ENCODE measurements at regions not wholly inside any gene's neighbourhood (a gene's known extent, or its start where the extent isn't known, plus 50 kb on each side); places are given as distances from the start of the nearest gene placed in this dataset.
"Not testable (repeated sequence)": the region's sequence is repeated elsewhere in the genome, so short reads cannot be mapped to it uniquely, and the experiment has no call there.

DNA sequence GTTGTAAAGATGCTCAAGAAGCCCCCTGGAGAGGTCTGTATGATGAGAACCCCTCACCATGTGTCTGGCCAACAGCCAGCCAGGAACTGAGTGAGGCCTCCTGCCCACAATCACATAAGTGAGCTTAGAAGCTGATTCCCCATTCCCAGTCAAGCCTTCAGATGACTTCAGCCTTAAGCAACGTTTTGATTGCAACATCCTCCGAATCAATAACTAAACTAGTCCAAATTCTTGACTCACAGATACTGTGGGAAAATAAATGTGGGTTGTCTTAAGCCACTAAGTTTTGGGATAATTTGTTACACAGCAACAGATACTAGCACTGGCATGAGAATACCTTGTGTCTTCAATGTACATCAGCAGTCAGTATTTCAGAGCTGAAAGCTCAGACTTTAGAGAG lies 54.5 kb upstream of the HS3ST4 start:
- DNase-seq (ENCODE audit: low read depth, low spot score), result no peak

DNA sequence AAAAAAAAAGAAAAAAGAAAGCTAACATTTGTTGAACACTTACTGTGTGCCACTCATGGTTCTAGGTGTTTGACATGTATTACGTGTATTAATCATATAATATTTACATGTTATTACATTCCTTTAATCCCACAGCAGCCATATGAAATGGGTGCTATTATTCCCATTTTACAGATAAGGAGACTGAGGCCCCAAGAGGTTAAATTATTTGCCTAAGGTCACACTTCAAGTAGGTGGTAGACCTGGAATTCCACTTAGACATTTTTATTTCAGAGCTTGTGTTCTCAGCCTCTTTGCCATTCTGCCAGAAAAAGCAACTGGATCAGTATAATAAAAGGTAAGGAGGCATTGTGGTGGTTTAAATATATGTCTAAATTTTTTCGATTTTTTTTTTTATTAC lies 55.1 kb upstream of the HS3ST4 start:
- no peak for DNase-seq (ENCODE audit: low read depth, low spot score)

DNA sequence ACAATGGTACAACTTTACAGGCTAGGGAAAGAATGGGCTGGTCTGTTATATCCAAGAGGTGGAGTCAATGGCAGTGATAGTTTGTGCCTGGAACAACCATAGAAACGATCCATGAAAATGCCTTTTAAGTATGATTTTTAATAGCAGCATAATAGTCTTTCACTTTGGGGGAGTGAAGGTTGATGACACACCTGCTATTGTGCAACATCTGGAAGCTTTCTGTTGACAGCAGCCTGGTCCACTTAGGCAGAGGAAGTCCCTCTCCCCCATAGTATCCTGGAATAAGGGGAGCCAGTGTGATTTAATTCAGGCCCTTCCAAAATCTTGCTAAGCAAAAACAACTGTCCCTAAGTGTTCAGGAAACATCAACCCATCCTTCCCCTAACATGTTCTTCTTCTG lies 56.3 kb upstream of the HS3ST4 start:
- no peak for DNase-seq (ENCODE audit: low read depth, low spot score)

DNA sequence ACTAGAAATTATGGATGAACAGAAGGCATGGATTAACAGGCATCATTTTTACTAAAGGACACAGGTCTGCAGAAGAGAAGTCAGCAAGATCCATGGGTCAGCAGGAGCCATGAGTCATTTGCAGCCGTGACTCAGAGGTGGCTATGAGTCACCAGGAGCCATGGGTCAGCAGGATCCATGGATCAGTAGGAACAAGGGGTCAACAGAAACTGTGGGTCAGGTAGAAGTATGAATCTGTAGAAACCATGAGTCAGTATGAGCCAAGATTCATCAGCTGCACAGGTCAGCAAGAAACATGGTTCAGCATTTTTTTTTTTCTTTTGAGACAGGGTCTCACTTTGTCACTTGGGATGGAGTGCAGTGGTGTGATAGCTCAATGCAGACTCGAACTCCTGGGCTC lies 58.2 kb upstream of the HS3ST4 start:
- DNase-seq (ENCODE audit: low read depth, low spot score), result no peak

DNA sequence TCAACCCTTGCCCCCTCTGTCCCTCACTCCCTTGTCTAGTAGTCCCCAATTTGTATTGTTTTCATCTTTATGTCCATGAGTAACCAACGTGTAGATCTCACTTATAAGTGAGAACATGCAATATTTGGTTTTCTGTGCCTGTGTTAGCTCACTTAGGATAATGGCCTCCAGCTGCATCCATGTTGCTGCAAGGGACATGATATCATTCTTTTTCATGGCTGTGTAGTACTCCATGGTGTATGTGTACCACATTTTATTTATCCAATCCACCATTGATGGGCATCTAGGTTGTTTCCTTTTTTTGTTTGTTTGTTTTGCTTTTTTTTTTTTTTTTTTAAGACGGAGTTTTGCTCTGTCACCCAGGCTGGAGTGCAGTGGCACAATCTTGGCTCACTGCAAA lies 63.0 kb upstream of the HS3ST4 start:
- DNase-seq (ENCODE audit: low read depth, low spot score), result no peak

DNA sequence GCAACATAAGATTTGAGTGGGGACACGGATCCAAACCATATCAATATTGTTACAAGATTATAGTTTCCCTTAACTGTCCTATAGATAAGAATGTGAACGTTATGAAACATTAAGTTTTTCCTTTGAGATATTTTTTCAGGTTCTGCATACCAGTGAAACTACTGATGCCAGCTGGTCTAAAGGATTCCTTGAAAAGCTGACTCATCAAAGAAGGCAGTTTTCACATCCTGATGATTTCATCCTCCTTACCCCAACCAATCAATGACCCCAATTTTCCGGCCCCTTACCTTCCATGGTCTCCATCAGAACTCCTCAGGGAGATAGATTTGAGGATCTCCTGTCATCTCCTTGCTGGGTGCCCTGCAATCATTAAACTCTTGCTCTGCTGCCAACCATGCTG lies 64.1 kb upstream of the HS3ST4 start:
- no peak for DNase-seq (ENCODE audit: low read depth, low spot score)

DNA sequence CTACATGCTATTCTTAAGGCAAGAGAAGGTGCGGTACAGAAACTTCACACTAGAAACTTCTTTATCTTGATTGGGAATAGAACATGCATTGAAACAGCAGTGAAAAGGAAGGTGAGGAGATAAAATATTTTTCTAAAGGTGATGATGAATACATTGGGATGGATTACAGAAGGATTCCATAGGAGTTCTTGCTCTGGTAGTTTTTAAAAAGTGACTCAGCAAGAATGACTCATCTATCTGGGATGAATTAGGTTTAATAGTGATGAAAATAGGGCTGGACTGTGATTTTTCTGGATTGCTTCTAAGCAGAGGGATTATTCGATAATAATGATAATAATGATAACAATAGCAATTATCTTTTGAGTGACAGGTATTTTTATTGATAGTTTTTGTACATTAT lies 65.6 kb upstream of the HS3ST4 start:
- no peak for DNase-seq (ENCODE audit: low read depth, low spot score)

DNA sequence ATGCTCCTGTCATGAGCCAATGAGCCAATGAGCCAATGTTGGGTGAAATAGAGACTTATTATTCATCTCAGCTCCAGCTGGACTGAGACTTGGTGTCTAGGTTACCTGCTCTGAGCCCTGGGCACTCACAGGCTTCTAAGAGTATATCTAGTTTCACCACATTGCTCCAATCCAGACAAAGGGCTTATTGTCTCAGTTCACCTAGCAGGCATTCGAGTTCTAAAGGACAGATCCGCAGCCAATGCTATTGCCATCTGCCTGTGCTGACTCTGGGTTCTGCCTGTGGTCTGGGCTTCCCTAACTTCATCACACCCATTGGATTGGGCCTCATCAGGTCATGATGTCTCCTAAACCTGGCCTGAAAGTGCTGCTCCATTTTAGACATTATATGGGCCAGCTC lies 66.1 kb upstream of the HS3ST4 start:
- no peak for DNase-seq (ENCODE audit: low read depth, low spot score)

DNA sequence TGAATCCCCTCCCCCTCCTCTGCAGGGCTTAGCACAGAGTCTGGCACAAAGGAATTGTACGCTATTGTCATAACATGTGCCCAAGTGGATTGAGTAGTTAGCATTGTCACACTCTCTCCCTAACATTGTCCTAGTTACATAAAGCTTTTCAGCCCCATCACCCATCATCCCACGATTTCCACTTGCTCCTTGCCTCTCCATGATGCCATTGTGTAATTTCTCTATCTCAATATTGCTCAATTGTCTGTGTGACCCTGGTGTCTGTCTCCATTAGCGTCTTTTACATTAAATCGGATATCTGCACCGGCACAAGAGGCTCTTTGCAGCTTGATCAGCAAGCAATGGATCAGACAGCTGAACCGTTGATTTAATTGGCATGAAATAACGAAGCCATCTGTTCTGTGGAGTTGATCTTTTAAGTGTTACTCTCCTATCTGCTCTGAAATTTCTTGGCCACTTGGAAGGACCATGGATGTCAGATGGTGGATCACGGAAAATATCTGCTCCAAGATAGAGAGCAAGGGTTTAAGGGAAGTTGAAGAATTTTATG lies 77.0 kb upstream of the HS3ST4 start:
- DNase-seq (ENCODE audit: low read depth, low spot score), result no peak

DNA sequence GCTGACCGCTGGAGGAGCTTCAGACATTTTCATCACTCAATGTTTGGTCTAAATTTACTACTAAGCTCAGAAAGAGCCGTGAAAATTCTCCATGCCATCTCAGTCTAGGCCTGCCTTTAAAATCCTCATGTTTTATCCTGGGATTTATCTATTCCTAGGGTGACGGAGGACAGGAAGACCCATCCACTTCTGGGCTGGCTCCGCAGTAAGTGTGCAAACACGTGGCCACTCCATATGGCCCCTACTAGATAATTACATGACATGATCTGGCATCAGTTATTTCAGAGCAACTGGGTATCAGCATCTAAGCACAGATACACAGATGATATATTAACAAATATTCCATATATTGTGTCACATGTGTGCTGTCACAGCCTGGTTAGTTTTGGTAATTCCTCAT lies 77.8 kb upstream of the HS3ST4 start:
- no peak for DNase-seq (ENCODE audit: low read depth, low spot score)

DNA sequence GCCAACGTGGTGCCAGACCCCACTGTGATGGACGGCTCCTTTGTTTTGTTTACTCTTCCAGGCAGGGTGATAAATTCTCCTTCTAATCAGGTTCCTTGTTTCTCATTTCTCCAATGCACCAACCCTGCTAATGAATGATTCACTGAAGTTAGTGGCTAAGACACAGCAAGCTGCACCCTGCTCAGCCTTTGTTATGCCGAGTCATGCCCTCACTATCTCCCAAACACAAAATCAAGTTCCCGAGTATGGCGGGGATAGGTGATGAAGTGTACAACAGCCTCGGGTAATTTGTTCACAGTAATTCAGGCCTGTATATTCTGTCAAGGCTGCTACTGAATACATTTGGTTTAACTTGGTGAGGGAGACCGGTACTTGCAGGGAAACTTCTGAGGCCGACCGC lies 83.8 kb upstream of the HS3ST4 start:
- no peak for DNase-seq (ENCODE audit: low read depth, low spot score)

DNA sequence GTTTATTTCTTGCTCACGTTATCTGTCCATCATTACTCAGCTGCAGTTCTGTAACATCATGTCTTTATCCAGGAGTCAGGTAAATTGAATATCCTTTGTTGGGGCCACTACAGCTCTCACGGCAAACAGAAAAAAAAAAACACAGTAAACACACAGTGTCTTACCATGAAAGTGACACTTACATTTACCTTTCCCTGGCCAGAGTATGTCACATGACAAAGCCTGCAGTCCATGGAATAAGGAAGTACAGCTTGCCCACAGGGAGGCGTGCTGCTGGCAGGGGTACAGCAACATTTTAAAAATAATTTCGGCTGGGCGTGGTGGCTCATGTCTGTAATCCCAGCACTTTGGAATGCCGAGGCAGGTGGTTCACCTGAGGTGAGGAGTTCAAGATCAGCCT lies 85.7 kb upstream of the HS3ST4 start:
- DNase-seq (ENCODE audit: low read depth, low spot score), result no peak

DNA sequence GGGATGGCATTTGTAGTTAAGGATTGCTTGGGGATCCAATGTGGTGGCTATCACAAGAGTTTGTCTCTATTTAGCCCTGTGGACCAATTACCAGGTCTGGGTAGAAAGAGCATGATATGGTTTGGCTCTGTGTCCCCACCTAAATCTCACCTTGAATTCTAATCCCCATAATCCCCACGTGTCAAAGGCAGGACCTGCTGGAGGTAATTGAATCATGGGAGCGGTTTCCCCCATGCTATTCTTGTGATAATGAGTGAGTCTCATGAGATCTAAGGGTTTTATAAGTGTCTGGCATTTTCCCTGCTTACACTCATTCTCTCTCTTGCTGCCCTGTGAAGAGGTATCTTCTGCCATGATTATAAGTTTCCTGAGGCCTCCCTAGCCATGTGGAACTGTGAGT lies 86.4 kb upstream of the HS3ST4 start:
- DNase-seq (ENCODE audit: low read depth, low spot score), result no peak

DNA sequence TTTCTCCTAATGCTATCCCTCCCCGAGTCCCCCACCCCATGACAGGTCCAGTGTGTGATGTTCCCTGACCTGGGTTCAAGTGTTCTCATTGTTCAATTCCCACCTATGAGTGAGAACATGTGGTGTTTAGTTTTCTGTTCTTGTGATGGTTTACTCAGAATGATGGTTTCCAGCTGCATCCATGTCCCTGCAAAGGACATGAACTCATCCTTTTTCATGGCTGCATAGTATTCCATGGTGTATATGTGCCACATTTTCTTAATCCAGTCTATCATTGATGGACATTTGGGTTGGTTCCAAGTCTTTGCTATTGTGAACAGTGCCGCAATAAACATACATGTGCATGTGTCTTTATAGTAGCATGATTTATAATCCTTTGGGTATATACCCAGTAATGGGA lies 90.5 kb upstream of the HS3ST4 start:
- DNase-seq (ENCODE audit: low read depth, low spot score), result not testable (repeated sequence)

DNA sequence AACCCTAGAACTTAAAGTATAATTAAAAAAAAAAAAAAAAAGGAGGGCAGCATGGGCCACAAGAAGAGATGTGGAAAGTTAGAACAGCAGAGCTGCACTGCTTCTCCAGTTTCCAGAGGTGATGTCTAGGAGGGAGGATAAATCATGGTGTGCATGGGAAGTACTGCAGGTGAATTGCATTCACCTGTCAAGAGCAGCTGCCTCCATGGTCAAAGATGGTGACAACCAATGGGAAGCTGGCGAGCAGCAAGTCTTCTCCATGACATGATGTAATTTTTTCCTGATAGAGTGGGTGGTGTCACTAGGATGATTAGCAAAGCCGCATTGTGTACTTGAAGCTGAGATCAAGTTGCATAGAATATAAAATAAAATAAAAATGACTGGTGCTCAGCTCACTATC lies 95.6 kb upstream of the HS3ST4 start:
- DNase-seq (ENCODE audit: low read depth, low spot score), result no peak

DNA sequence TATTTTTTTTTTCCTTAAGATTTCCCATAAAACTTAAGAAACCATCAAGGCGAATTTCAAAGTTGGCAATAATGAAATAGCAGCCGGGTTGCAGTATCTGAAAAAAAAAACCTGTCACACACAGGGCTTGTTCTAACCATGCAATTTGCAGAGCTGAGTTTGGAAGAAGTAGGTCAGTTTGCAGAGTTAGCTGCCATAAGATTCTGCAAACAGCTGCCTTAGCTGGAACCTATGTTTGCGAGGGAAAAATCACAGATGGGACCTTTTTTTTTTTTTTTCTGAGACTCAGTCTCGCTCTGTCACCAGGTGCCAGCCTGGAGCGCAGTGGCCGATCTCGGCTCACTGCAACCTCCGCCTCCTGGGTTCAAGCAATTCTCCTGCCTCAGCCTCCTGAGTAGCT lies 98.5 kb upstream of the HS3ST4 start:
- no peak for DNase-seq (ENCODE audit: low read depth, low spot score)

DNA sequence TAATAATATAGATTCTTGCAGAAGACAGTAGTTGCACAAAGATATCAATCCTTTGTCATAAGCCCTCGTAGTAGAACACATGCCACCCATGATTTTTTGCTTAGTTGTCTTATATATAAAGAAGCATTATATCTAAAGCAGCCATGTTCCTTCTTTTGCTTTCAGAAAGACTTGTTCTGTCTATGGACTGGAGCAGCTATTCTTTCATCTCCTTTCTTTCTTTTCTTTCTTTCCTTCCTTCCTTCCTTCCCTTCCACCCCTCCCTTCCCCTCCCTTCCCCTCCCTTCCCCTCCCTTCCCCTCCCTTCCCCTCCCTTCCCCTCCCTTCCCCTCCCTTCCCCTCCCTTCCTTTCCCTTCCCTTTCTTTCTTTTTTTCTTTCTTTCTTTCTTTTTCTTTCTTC lies 104.0 kb upstream of the HS3ST4 start:
- DNase-seq (ENCODE audit: low read depth, low spot score), result no peak

DNA sequence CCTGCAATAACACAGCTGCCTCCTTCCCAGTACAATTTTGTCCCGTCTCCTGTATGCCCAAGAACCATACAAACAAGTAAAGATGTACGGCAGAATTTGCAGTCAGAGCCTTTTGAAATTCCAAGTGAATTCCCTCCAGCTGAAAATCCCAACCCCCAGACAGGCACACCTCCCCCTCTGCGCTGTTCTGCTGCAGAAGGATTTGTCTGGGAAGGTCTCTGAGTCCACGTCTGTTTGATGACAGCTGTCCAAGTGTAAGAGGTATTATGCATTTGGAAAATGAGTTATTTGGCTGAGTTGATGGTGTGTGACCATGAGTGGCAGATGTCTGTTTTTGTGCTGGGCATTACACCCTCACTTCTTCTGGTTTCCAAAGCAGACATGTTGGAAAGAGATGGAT lies 104.9 kb upstream of the HS3ST4 start:
- DNase-seq (ENCODE audit: low read depth, low spot score), result no peak

DNA sequence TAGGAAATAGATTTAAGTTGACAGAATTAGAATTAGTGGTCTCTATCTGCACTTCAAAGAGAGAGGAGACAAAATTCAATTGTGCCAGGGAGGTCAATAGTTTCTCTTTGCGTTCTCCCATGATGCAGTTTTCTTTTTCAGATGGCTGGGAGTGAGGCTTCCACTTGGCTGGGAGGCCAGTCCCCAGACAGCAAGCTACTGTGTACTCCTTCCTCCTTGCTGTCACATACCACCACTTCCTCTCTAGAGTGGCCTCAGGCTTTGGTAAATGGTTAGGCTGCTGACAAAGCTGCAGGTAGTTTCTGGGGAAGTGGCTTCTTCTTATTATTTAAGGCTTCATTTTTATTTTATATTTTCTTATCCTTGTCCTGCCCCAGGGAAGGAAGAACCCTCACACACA lies 106.2 kb upstream of the HS3ST4 start:
- no peak for DNase-seq (ENCODE audit: low read depth, low spot score)

DNA sequence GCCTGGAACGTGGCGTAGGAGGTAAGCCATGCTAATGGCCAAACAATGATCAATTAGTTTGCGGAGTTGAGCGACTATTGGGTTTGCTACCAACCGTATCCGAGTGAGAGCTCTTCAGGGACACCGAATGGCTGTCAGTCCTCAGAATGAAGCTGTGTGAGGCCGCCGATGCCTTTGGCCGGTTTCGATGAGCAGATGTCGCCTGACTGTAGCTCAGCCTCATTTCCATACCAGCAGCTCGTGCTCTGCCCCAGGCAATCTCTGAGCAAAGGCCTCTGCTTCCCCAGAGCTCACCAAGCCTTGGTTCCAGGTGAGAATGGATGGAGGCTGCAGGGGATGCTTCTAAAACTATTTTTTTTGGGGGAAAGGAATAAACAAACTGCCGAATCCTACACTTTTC lies 111.7 kb upstream of the HS3ST4 start:
- DNase-seq (ENCODE audit: low read depth, low spot score), result no peak

DNA sequence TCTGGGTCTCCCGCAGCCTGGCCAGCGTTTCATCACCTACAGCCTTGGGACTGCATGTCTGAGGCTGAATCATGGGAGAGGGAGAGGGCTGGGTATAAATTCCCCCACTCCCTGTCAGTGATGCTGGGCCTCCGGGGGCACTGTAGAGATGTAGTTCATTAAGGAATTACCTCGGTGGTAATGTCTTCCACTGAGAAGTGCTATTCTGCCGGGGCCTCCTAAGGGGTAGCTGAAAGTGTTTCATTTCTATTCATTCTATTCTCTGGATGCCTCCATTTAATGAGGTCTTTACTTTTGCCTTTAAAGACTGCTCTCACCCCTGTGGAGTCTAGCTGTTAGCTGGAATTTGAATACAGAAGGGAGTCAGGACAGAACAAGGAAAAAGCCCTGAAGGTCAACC lies 116.4 kb upstream of the HS3ST4 start:
- no peak for DNase-seq (ENCODE audit: low read depth, low spot score)

DNA sequence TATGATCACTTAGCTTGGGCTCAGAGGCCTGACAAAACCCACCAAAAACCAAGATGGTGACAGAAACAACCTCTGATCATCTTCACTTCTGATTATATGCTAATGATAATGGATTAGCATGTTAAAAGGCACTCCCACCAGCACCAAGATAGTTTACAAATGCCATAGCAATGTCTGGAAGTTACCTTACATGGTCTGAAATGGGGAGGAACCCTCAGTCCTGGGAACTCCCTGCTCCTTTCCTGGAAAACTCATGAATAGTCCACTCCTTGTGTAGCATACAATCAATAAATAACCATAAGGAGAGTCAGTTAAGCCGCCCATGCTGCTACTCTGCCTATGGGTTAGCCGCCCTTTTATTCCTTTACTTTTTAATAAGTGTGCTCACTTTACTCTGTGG lies 120.0 kb upstream of the HS3ST4 start:
- no peak for DNase-seq (ENCODE audit: low read depth, low spot score)

DNA sequence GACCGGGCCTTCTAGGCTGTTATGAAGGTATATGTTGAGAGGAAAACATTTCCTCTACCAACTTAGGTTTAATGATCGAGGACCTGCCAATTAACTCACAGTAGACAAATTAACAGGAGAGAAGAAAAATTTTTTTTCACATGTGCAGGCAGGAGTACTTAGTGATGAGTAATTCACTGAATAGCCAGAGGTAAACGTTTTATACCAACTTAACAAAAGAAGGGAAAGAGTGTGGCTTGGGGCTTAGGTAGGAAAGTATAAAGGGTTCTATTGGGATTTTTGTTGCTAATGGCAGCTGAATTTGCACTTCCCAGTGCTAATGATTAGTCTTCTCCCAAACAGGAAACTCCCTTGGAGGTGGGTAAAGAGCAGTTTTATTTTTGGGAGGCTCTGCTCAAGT lies 121.6 kb upstream of the HS3ST4 start:
- DNase-seq (ENCODE audit: low read depth, low spot score), result no peak

DNA sequence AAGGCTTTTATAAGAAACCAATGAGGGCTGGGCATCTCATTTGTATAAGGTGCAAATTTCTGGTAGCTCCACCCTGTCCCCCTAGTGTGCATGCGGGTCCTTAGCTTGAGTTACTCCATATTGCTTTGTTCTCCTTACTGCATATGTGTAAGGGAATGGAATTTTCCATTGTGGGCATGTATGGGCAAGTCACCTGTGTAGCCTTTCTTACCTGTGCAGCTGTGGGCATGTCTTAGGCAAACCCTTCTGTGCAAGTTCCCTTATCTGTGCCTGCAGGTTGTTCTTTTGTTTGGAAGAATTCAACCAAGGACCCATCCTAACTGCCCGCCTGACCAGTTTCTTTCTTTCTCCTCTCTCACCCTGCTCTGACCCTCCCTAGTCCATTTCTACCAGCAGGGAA lies 122.8 kb upstream of the HS3ST4 start:
- no peak for DNase-seq (ENCODE audit: low read depth, low spot score)

DNA sequence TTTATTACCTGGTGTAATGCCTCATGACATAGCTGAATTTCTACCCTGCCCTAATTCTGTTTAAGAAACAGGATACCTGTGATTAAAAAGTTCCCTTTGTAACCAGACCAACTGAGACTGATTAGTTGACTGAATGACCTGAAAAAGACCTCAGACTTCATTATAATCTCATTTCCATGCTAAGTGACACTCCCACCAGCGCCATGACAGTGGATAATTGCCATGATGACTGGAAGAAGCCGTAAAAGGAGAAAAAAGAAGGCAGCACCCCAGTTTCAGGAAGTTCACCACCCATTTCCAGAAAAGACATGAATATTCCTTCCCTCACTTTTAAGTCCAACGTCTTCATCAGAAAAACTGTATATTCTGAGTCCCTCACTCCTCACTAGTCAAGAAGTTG lies 125.6 kb upstream of the HS3ST4 start:
- no peak for DNase-seq (ENCODE audit: low read depth, low spot score)
